Gastroesophageal sphincter (tissue), 3 donors: ENCODE measurements at regions not wholly inside any gene's neighbourhood (a gene's known extent, or its start where the extent isn't known, plus 50 kb on each side); places are given as distances from the start of the nearest gene placed in this dataset.

Experiments
- CTCF ChIP-seq, 4 experiments: fragments of 200-600 bp in 2 of 4; fragments of 450-650 bp in 2 of 4; sonication (generic) in 1 of 4; IDR thresholded peaks; one replicate each; pipeline ENCODE4 v1.5.1; 2017 to 2019; ENCODE audit warnings: antibody characterized with exemption in 4 of 4, mild to moderate bottlenecking in 2 of 4, moderate library complexity in 2 of 4
- EP300 ChIP-seq: sonication (generic); formaldehyde crosslinking; IDR thresholded peaks from one replicate; pipeline ENCODE4 v1.6.1; 2017; ENCODE audit warnings: antibody characterized with exemption, mild to moderate bottlenecking
- POLR2A ChIP-seq, 2 donors: fragments of 450-650 bp; IDR thresholded peaks; one replicate each; pipeline ENCODE4 v1.6.1; 2017; ENCODE audit warnings: antibody characterized with exemption in 2 of 2, mild to moderate bottlenecking in 2 of 2, moderate library complexity in 1 of 2

GRCh38 chr3:69612791-69613190 is 126.5 kb upstream of the MITF start:
- TF ChIP-seq CTCF (IDR thresholded peaks at IDR 0.05) (no peak), EP300 (no peak), POLR2A (IDR thresholded peaks at IDR 0.05) (no peak)
